Ascending aorta (tissue), 2 donors: ENCODE measurements at regions not wholly inside any gene's neighbourhood (a gene's known extent, or its start where the extent isn't known, plus 50 kb on each side); places are given as distances from the start of the nearest gene placed in this dataset.

Experiments used
- DNase-seq, 2 donors: peaks; one replicate each; pipeline ENCODE4 v3.0.0-alpha.2; 2019; ENCODE audit warnings: low spot score in 2 of 2
- H3K27ac ChIP-seq, 2 donors: fragments of 200-600 bp; sonication (generic); one replicate each; pipeline ENCODE4 v1.5.1; 2016 to 2017; ENCODE audit warnings: mild to moderate bottlenecking in 1 of 2
- H3K27me3 ChIP-seq: fragments of 200-600 bp; sonication (generic); one replicate; pipeline ENCODE4 v1.5.1; 2017
- H3K36me3 ChIP-seq, 2 donors: fragments of 200-600 bp; sonication (generic); one replicate each; pipeline ENCODE4 v1.5.1; 2016
- H3K4me1 ChIP-seq, 2 donors: fragments of 200-600 bp; sonication (generic); one replicate each; pipeline ENCODE4 v1.5.1; 2016 to 2017; ENCODE audit warnings: mild to moderate bottlenecking in 1 of 2
- H3K4me3 ChIP-seq, 2 donors: fragments of 200-600 bp; sonication (generic); one replicate each; pipeline ENCODE4 v1.5.1; 2016 to 2017; ENCODE audit warnings: mild to moderate bottlenecking in 1 of 2
- H3K9me3 ChIP-seq, 2 donors: fragments of 200-600 bp; sonication (generic); one replicate each; pipeline ENCODE4 v1.5.1; 2016
- intact Hi-C: fragments of 100-400 bp; cut with DNase I; formaldehyde crosslinking; loops from one replicate; pipeline ENCODE4 v1.15.1; 2023
- TF ChIP-seq, protein P1 (sequence below), 3 experiments: fragments of 200-600 bp in 2 of 3; fragments of 450-650 bp in 1 of 3; sonication (generic) in 2 of 3; IDR thresholded peaks; one replicate each; pipeline ENCODE4 v1.5.1; 2016 to 2019; ENCODE audit warnings: antibody characterized with exemption in 3 of 3, mild to moderate bottlenecking in 1 of 3, moderate library complexity in 1 of 3

DNA sequence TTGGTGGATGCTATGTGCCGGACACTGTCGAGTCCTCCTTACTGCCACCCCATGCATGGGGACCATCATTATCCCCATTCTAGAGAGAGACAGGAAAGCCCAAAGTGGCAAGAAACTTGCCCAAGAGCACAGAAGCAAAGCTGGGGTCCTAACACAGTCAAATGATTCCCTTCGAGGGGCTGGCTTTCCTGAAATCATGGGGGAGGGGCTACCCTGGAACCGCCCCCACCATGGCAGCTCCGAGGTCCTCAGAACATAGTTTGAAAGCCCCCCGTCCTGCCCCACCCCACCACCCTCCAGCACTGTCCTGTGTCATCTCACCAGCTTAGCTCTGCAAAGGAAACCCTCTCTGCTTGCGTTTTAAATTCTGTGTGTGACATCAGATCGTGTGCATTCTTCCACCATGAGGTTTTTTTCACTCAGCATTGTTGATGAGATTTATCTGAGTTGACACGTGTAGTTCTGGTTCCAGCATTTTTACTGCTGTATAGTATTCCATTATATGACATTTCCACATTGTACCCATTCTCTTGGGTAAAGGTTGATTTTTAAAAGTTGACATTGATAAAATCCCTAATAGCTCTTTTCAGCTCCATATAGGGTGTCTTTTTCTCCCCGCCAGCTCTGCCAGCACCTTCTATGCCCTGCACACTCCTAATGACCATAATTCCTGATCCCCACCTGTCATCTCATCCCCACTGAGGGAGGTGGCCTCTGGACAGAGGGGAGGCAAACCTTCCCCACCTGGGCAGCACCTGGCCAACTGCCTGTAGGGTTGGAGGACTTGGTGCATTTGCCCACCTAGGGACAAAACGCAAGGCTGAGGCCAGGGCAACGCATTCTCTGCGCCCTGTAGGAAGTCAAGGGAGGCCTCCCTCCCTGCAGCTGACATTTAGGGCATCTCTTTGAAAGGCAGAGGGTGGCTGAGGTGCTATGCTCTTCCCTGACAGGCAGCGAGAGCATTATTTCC, 100.2 kb upstream of the GPR26 start:
- TF ChIP-seq, protein P1, sequence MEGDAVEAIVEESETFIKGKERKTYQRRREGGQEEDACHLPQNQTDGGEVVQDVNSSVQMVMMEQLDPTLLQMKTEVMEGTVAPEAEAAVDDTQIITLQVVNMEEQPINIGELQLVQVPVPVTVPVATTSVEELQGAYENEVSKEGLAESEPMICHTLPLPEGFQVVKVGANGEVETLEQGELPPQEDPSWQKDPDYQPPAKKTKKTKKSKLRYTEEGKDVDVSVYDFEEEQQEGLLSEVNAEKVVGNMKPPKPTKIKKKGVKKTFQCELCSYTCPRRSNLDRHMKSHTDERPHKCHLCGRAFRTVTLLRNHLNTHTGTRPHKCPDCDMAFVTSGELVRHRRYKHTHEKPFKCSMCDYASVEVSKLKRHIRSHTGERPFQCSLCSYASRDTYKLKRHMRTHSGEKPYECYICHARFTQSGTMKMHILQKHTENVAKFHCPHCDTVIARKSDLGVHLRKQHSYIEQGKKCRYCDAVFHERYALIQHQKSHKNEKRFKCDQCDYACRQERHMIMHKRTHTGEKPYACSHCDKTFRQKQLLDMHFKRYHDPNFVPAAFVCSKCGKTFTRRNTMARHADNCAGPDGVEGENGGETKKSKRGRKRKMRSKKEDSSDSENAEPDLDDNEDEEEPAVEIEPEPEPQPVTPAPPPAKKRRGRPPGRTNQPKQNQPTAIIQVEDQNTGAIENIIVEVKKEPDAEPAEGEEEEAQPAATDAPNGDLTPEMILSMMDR (IDR thresholded peaks at IDR 0.05), result no peak
- Histone ChIP-seq H3K4me3 (no peak overlapping the region), H3K36me3 (no peaks in the 10 kb centered on the region), H3K27ac (no peak overlapping the region), H3K4me1 (no peaks in the 10 kb centered on the region), H3K9me3 (no peaks in the 10 kb centered on the region), H3K27me3 (no peaks in the 10 kb centered on the region)
- DNase-seq, result no peak
- intact Hi-C loops, result no loop called here

DNA sequence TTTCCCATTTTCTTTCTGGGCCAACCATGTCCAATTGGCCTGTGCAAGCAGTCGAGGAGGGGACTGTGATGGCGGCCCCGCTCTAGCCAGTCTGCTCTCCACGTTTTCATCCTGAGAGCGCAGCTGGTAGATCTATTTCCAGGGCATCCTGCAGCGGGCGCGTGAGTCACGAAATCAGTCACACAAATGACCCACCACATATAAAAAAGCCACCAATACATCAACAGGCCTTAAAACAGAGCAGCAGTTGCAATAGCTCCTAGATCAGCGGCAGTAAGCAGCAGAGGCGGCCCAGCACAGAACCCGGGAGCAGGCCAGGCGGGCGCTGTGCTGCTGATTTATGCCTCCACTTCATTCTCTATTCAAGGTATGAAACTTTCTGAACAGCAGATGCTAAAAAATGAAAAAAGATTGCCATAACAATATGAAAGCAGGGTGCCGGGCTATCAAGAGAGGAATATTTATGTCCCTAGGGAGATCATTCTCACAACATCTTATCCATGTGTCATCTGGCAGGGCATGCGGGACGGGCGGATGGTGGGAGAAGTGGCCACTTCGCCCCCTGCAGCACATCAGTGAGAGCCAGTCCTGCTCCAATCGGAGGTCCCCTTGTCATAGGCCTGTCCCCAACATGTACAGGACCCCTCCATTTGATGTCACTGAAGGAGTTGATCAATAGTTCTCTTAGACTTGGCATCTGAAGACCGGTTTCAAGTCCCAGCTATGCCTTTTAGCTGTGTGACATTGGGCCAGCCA, 98.0 kb upstream of the GPR26 start:
- Histone ChIP-seq H3K4me3 (no peak overlapping the region), H3K27ac (no peak overlapping the region), H3K4me1 (no peaks in the 10 kb centered on the region), H3K36me3 (no peaks in the 10 kb centered on the region), H3K9me3 (no peaks in the 10 kb centered on the region), H3K27me3 (no peaks in the 10 kb centered on the region)
- no peak for DNase-seq
- intact Hi-C loops, result no loop called here
- TF ChIP-seq, protein P1 (IDR thresholded peaks at IDR 0.05), result no peak

DNA sequence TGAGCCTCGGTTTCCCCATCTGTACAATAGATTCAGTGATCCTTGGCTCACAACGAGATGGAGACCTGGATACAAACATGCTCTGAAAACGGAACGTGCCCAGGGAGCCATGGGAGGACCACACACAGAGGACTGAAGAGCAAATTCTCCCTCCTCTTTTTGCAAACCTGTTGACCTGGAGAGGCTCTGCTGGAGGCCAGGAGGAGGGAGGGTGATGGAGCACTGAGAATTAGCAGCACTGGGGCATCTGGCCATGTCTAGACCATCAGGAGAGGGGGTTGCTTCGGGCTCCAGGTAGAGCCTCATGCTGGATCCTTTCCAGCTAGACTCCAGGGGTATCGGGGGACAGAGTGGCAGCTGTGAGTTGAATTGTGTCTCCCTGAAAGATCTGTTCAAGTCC, 97.4 kb upstream of the GPR26 start:
- H3K36me3 ChIP-seq, result no peaks in the 10 kb centered on the region
- no peak overlapping the region for H3K4me3 ChIP-seq
- H3K4me1 ChIP-seq, result no peaks in the 10 kb centered on the region
- no peak for DNase-seq
- intact Hi-C loops, result no loop called here
- no peaks in the 10 kb centered on the region for H3K27me3 ChIP-seq
- TF ChIP-seq, protein P1 (IDR thresholded peaks at IDR 0.05), result no peak
- no peak overlapping the region for H3K27ac ChIP-seq
- no peaks in the 10 kb centered on the region for H3K9me3 ChIP-seq

DNA sequence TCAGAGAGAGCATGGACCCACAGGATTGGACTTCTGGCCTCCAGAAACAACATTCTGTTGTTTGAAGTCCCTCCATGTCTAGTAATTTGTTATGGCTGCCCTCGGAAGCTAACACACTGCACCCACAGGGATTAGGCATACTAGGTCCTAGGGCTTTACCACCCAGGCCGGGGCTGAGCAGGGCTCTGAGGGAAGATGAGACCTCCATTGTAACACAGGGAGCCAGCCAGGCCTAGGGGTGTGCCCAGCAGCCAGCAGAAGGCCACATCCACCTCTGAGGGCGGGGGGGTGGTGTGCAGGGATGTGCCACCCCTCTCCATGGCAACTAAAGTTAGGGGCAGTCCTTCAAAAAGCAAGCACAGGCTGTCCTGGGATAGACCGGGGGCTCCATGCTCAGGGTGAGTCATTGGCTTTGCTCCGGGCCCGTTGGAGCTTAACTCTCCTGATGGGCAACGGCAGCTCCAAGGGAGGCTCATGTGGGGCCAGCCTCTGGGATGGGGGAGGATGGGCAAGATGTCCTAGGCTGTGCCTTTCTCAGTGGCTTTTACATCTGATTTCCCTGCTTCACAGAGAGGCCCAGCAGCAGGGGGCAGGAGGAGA, 96.6 kb upstream of the GPR26 start:
- Histone ChIP-seq H3K4me3 (no peak overlapping the region), H3K4me1 (no peaks in the 10 kb centered on the region), H3K9me3 (no peaks in the 10 kb centered on the region), H3K27me3 (no peaks in the 10 kb centered on the region), H3K36me3 (no peaks in the 10 kb centered on the region), H3K27ac (no peak overlapping the region)
- TF ChIP-seq, protein P1 (IDR thresholded peaks at IDR 0.05), result no peak
- DNase-seq, result no peak
- intact Hi-C loops, result no loop called here

DNA sequence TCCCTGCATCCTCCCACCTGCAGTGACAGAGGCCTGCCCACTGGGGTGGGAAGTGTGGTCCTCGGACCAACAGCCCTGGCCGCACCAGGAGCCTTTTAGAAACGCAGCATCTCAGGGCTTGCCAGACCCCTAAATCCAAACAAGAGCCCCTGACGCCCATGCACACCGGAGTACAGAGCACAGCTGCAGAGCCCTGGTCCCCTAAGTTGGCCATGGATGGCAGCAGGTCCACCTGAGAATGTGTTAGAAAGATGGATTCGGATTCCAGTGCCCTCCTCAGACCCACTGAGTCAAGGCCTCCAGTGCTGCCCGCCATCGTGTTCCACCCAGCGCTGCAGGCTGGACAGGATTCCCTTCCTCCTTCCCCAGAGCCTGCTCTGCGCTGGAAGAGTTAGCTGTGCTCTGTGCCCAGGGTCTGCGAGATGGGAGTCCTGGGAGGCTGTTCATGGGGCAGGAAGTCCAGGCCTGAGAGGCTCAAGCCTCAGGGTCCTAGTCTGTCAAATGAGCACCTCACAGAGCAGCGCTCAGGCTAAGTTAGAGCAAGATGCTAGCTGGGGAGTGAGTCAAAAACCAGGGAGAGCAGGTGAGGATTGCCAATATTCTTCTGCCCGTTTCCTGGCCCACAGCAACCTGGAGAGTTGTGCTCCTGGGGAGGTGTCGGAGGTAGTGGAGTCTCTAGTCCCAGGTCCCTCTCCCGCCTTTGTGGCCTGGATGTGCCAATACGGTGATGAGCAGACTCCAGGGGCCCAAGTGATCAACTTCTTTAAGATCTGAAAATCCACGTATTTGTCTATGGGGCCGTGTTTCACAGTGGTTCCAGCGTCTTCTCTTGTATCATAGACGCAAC, 95.9 kb upstream of the GPR26 start:
- no peaks in the 10 kb centered on the region for H3K36me3 ChIP-seq
- no peaks in the 10 kb centered on the region for H3K4me1 ChIP-seq
- no peak overlapping the region for H3K27ac ChIP-seq
- TF ChIP-seq, protein P1 (IDR thresholded peaks at IDR 0.05), result no peak
- no peak for DNase-seq
- intact Hi-C loops, result no loop called here
- H3K9me3 ChIP-seq, result no peaks in the 10 kb centered on the region
- no peak overlapping the region for H3K4me3 ChIP-seq
- H3K27me3 ChIP-seq, result no peaks in the 10 kb centered on the region
